NCI-H345 treated with DMSO at 0.1 percent for 48 hours (cell line): ENCODE measurements at regions not wholly inside any gene's neighbourhood (a gene's known extent, or its start where the extent isn't known, plus 50 kb on each side); places are given as distances from the start of the nearest gene placed in this dataset.

Experiments
- DNase-seq: peaks from one replicate; lab custom pipeline; 2025; ENCODE audit not compliant: unreplicated experiment; lab: John Stamatoyannopoulos, UW

DNA sequence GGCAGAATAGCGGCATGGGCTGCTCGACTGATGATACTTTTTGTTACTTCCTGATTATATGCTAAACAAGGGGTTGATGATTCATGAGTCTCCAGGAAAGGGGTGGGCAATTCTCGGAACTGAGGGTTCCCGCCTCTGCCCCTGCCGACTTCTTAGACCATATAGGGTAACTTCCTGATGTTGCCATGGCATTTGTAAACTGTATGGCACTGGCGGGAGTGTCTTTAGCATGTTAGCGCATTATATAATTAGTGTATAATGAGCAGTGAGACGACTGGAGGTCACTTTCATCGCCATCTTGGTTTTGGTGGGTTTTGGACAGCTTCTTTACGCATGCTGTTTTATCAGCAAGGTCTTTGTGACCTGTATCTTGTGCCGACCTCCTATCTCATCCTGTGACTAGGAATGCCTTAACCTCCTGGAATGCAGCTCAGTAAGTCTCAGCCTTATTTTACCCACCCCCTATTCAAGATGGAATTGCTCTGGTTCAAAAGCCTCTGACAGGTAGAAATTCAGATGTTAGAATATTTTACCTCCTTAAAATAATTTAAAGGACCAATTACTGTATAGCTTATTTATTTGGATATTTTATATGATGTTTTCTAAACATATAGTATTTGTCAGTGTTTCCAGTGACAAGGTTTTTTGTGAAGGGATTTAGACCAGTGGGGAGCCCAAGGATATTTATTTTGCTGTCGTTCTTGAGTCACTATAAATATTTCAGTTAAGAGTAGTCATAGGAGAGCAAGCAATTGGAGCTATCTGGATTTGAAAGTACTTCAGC is 90.1 kb upstream of the PIK3CG start:
- DNase-seq = no peak

- no peak for DNase-seq
These were observed 89.5 kb upstream of the PIK3CG start for GRCh38 chr7:106775552-106775936.

- no peak for DNase-seq
These were observed 89.0 kb upstream of the PIK3CG start for GRCh38 chr7:106775975-106776607.

DNA sequence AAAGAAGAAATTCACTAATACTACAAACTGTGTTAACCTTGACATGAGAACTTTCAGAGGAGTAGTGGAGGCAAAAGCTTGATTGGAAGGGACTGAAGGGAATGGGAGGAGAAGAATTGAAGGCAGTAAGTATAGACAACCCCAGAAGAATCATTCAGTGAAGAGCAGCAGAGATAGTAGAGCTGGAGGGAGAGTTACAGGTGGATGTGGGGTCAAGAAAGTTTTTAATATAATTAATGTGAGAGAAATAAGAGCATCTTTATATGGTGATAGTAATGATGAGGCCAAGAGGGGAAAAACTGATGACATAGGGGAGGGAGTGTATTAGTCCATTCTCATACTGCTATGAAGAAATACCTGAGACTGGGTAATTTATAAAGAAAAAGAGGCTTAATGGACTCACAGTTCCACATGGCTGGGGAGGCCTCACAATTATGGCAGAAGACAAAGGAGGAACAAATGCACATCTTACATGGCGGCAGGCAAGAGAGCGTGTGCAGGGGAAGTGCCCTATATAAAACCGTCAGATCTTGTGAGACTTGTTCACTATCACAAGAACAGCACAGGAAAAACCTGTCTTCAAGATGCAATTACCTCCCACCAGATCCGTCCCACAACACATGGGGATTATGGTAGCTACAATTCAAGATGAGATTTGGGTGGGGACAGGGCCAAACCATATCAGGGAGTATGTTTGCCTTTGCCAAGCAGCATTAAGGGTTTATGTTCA is 88.3 kb upstream of the PIK3CG start:
- DNase-seq = no peak

- no peak for DNase-seq
These were observed 87.3 kb upstream of the PIK3CG start for GRCh38 chr7:106777674-106778299.

DNA sequence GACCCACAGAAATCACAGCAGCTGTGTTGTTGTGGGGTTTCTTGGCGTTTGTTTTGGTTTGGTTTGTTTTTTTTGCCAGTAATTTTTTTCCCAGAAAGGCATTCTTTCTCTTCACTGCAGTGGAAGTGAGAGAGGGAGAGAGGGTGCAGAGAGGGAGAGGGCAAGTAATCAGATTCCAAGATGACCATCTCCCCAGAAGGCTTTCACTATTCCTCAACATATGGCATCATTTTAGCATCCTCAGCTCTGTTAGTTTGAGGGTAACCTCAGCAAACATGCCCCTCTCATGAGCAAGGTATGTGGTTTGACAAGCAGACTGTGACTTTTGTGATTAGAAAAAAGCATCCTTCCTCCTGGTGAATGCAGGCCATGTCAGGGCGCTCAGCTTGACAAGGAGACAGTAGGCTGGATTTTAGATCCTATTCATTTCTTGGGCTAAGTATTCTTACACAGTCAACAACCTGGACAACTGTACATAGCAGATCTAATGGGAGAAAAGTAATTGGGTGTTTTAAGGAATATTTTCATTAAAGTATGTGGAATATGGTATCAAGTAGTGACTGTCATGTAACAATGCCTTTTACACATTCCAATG is 86.3 kb upstream of the PIK3CG start:
- no peak for DNase-seq

DNA sequence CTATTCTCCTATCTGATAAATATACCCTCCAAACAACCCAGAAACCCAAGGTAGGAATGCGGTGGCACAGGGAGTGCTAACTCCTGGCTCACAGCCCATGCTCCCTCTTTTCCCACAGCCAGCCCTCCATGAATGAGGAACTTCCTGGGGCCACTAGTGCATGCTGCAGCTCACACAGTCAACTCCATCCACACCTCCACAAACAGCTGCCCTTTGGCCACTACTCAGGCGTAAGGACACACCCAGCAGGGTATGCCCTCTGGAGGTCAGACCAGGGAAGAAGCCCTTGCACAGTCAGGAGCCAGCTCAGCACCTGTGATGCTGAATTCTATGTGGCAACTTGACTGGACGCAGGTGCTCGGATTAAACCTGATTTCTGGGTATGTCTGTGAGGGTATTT is 85.2 kb upstream of the PIK3CG start:
- no peak for DNase-seq

GRCh38 chr7:106781007-106781406 is 84.1 kb upstream of the PIK3CG start:
- DNase-seq = no peak

- no peak for DNase-seq
These were observed 83.1 kb upstream of the PIK3CG start for GRCh38 chr7:106781828-106782544.

DNA sequence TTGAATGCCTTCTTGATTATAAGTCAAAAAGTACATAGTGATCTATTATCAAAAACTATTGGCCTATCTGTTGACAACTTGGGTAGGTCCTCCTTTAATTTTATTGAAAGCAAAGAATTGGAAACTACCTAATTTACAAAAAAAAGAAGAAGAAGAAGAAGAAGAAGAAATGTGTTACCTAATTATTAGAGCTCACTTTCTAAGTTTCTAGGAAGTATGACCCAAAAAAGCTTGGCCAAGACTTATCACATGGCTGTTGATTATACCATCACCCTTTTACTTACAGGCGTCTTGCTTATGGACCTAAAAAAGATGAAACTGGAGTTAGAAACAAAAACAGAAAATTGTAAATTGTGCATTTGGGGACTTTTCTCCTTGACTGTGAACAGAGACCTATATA is 81.8 kb upstream of the PIK3CG start:
- no peak for DNase-seq

DNA sequence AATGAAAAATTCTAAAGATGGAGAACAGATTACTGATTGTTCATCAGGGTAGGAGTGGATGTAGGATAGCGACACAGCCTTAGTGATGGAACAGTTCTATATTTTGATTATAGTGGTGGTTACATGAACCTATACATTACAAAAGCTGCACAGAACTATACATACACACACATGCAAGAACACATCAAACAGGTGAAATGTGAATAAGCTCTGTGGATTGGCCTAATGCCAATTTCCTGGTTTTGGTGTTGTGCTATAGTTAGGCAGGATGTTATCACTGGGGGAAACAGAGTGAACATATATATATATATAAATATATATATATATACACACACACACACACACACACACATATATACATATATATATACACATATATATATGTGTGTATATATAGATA is 76.4 kb upstream of the PIK3CG start:
- no peak for DNase-seq

DNA sequence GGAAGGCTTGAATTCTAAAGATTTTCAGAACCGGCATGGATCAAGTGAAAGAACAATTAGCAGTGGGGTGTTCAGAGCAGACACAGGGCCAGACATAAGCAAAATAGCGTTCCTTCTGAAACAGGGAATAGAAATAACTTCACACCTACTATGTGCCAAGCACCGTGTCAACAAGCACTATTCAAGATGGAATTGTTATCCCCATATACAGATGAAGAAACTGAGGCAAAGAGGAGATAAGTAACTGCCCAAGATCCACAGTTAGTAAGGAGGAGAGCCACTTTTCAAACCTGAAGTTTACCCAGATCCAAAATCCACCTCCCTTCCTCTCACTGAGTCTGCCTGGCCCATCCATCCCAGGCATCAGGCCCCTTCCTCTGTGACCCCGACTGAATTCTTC is 73.6 kb upstream of the PIK3CG start:
- DNase-seq = no peak

GRCh38 chr7:106792233-106792926 is 72.7 kb upstream of the PIK3CG start:
- no peak for DNase-seq

GRCh38 chr7:106793015-106793975 is 71.8 kb upstream of the PIK3CG start:
- peak; percentile 28 for DNase-seq

DNA sequence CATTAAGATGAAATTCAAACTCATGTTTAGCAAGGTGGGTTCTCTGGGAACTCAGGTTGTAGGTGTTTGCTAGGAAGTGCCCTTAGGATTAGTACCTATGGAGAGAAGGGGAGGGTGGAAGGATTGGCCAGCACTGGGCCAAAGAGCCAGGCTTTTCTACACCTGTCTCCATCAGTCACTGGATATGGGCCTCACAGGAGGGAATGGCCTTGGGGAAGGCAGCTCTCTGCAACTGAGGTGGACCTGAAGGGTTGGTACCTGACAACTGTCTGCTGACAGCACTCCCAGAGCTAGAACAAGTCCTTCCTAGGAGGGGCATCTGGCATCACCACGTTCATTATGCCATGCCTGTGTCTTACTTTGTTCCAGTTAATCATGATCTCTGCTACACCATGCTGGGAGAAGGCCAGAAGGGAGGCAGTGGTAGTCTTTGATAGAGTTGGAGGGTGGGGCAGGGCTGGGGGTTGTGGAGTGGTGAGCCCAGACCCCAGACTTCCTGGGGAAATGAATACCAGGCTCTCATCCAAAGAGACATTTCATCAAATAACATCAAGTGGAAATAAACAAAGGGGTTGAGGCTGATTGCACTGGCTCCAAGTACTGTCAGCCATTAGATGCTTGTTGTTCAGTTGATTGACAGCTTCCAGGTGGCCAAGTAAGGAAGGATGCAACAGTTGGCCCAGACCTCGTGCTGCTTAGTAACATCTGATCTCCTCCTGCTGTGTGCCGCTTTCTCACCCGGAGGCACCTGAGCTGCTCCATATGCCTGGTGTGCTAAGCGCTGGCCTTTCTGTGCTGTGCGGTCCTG is 70.6 kb upstream of the PIK3CG start:
- DNase-seq = no peak

GRCh38 chr7:106795084-106795876 is 69.8 kb upstream of the PIK3CG start:
- DNase-seq = no peak

DNA sequence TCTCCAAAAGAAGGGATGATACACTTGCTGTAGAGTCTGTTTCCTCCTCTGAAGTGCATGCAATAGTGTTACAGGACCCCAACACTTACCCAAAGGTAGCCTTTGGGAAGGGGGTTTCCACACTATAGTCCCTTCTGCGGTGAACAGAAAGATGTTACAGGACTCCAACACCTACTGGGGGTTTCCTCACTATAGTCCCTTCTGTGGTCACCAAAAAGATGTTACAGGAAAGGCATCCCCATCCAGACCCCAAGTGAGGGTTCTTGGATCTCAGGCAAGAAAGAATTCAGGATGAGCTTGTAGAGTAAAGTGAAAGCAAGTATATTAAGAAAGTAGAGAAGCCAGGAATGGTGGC is 69.2 kb upstream of the PIK3CG start:
- no peak for DNase-seq
